Gastroesophageal sphincter (tissue), 3 donors: ENCODE measurements at regions not wholly inside any gene's neighbourhood (a gene's known extent, or its start where the extent isn't known, plus 50 kb on each side); places are given as distances from the start of the nearest gene placed in this dataset.

Source experiments
- CTCF ChIP-seq, 4 experiments: fragments of 200-600 bp in 2 of 4; fragments of 450-650 bp in 2 of 4; sonication (generic) in 1 of 4; IDR thresholded peaks; one replicate each; pipeline ENCODE4 v1.5.1; 2017 to 2019; ENCODE audit warnings: antibody characterized with exemption in 4 of 4, mild to moderate bottlenecking in 2 of 4, moderate library complexity in 2 of 4
- POLR2A ChIP-seq, 2 donors: fragments of 450-650 bp; IDR thresholded peaks; one replicate each; pipeline ENCODE4 v1.6.1; 2017; ENCODE audit warnings: antibody characterized with exemption in 2 of 2, mild to moderate bottlenecking in 2 of 2, moderate library complexity in 1 of 2
- POLR2AphosphoS5 ChIP-seq: sonication (generic); formaldehyde crosslinking; IDR thresholded peaks from one replicate; pipeline ENCODE4 v1.6.1; 2017; ENCODE audit warnings: antibody characterized with exemption

DNA sequence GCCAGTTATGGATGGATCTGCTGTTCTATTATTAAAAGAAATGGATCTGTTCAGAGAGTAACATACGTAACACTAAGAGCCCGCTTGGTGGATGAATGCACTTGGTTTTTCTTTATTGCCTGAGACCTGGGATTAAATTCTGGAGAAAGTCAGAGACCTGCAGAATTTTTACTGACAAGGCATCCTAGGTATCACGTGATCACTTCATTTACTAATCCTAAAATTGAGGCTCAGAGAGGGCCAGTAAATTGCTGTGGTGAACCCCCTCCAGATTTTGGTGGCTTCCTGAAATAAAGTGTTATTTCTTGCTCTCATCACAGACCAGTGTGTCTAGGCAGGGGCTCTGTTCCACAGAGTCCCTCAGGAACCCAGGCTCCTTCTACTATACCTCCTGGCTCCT lies 187.9 kb upstream of the LARGE1 start:
- no peak for TF ChIP-seq CTCF (IDR thresholded peaks at IDR 0.05)
- no peak for TF ChIP-seq POLR2AphosphoS5
- no peak for TF ChIP-seq POLR2A (IDR thresholded peaks at IDR 0.05)
